ENCODE measurements at regions not wholly inside any gene's neighbourhood (a gene's known extent, or its start where the extent isn't known, plus 50 kb on each side); places are given as distances from the start of the nearest gene placed in this dataset.

GRCh38 chr16:25580041-25580440, 111.7 kb upstream of the HS3ST4 start:
- Histone ChIP-seq H3K27me3 (no peaks in the 10 kb centered on the region), H3K4me3 (ENCODE audit: low read depth, low read length) (no peak overlapping the region), H3K9me3 (no peaks in the 10 kb centered on the region), H3K36me3 (no peaks in the 10 kb centered on the region), H3K4me1 (no peaks in the 10 kb centered on the region)
- no peak for DNase-seq
- TF ChIP-seq CTCF (IDR thresholded peaks at IDR 0.05; ENCODE audit: low read depth, low read length), result no peak

- H3K27me3 ChIP-seq, result no peaks in the 10 kb centered on the region
These were observed 116.4 kb upstream of the HS3ST4 start for GRCh38 chr16:25575363-25575762.

GRCh38 chr16:25571712-25572111, 120.0 kb upstream of the HS3ST4 start:
- no peak for DNase-seq
- Histone ChIP-seq H3K27me3 (no peaks in the 10 kb centered on the region), H3K36me3 (no peaks in the 10 kb centered on the region), H3K4me3 (ENCODE audit: low read depth, low read length) (no peak overlapping the region), H3K9me3 (no peaks in the 10 kb centered on the region), H3K4me1 (no peaks in the 10 kb centered on the region)
- TF ChIP-seq CTCF (IDR thresholded peaks at IDR 0.05; ENCODE audit: low read depth, low read length), result no peak

More at GRCh38 chr16:25575363-25575762, 116.4 kb upstream of the HS3ST4 start:
- Histone ChIP-seq H3K36me3 (no peaks in the 10 kb centered on the region), H3K9me3 (no peaks in the 10 kb centered on the region), H3K4me1 (no peaks in the 10 kb centered on the region), H3K4me3 (ENCODE audit: low read depth, low read length) (no peak overlapping the region)
- DNase-seq, result no peak
- TF ChIP-seq CTCF (IDR thresholded peaks at IDR 0.05; ENCODE audit: low read depth, low read length), result no peak

- no peaks in the 10 kb centered on the region for H3K36me3 ChIP-seq
- no peaks in the 10 kb centered on the region for H3K27me3 ChIP-seq
- DNase-seq, result no peak
- TF ChIP-seq CTCF (IDR thresholded peaks at IDR 0.05; ENCODE audit: low read depth, low read length), result no peak
- no peak overlapping the region for H3K4me3 ChIP-seq (ENCODE audit: low read depth, low read length)
- no peaks in the 10 kb centered on the region for H3K4me1 ChIP-seq
- no peaks in the 10 kb centered on the region for H3K9me3 ChIP-seq
These were observed 121.6 kb upstream of the HS3ST4 start for GRCh38 chr16:25570131-25570530.

- H3K9me3 ChIP-seq, result no peaks in the 10 kb centered on the region
- H3K4me1 ChIP-seq, result no peaks in the 10 kb centered on the region
- no peak for DNase-seq
- H3K27me3 ChIP-seq, result no peaks in the 10 kb centered on the region
- H3K4me3 ChIP-seq (ENCODE audit: low read depth, low read length), result no peak overlapping the region
- no peaks in the 10 kb centered on the region for H3K36me3 ChIP-seq
- no peak for TF ChIP-seq CTCF (IDR thresholded peaks at IDR 0.05; ENCODE audit: low read depth, low read length)
These were observed 122.8 kb upstream of the HS3ST4 start for GRCh38 chr16:25568991-25569390.

- TF ChIP-seq CTCF (IDR thresholded peaks at IDR 0.05; ENCODE audit: low read depth, low read length), result no peak
These were observed 125.6 kb upstream of the HS3ST4 start for GRCh38 chr16:25566183-25566582.

More at GRCh38 chr16:25566183-25566582, 125.6 kb upstream of the HS3ST4 start:
- DNase-seq, result no peak
- no peak overlapping the region for H3K4me3 ChIP-seq (ENCODE audit: low read depth, low read length)
- no peaks in the 10 kb centered on the region for H3K36me3 ChIP-seq
- H3K9me3 ChIP-seq, result no peaks in the 10 kb centered on the region
- no peaks in the 10 kb centered on the region for H3K27me3 ChIP-seq
- no peaks in the 10 kb centered on the region for H3K4me1 ChIP-seq
